ENCODE measurements at regions not wholly inside any gene's neighbourhood (a gene's known extent, or its start where the extent isn't known, plus 50 kb on each side); places are given as distances from the start of the nearest gene placed in this dataset.

- no peak for TF ChIP-seq CTCF (IDR thresholded peaks at IDR 0.05)
- no peak for ATAC-seq (ENCODE audit: low FRiP score)
- no peak for DNase-seq (ENCODE audit: low spot score)
Measured at GRCh38 chr15:35136321-35137189, 51.5 kb upstream of the NANOGP8 start.

Measured in omental fat pad (tissue), 3 donors.